AG10803 (cell line): ENCODE measurements at regions not wholly inside any gene's neighbourhood (a gene's known extent, or its start where the extent isn't known, plus 50 kb on each side); places are given as distances from the start of the nearest gene placed in this dataset.
"Not testable (repeated sequence)": the region's sequence is repeated elsewhere in the genome, so short reads cannot be mapped to it uniquely, and the experiment has no call there.

ENCODE experiments used
- DNase-seq: peaks from one replicate; pipeline ENCODE4 v3.0.0; 2010; ENCODE audit warnings: low read depth
- H3K4me3 ChIP-seq: 2 replicates; pipeline ENCODE4 v1.5.1; 2011; ENCODE audit warnings: mild to moderate bottlenecking, low read length, control low read depth
- TF ChIP-seq, protein P1 (sequence below): conservative IDR thresholded peaks from 2 replicates; pipeline ENCODE4 v1.5.1; 2011; ENCODE audit warnings: mild to moderate bottlenecking, low read length, control low read depth, inconsistent platforms

DNA sequence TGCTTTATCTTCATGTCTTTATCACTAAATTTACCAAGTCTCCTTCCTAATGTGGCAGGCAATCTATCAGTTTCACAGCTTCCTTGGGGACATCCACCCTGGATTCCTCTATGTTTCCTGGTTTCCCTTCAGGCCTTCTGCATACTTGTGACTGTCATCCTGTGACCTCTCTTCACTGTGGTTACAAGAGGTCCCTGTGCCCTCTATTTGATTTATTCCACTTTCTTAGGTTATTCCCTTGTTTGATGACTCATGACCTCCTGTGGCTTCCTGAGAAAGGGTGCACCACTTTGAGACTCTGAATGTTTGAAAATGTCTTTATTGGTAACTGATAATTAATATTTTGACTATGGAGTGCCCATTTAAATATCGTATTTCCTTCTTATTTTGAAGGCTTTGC, 60.5 kb upstream of the KY start:
- no peak overlapping the region for H3K4me3 ChIP-seq
- DNase-seq: peak; percentile 30
- TF ChIP-seq, protein P1, sequence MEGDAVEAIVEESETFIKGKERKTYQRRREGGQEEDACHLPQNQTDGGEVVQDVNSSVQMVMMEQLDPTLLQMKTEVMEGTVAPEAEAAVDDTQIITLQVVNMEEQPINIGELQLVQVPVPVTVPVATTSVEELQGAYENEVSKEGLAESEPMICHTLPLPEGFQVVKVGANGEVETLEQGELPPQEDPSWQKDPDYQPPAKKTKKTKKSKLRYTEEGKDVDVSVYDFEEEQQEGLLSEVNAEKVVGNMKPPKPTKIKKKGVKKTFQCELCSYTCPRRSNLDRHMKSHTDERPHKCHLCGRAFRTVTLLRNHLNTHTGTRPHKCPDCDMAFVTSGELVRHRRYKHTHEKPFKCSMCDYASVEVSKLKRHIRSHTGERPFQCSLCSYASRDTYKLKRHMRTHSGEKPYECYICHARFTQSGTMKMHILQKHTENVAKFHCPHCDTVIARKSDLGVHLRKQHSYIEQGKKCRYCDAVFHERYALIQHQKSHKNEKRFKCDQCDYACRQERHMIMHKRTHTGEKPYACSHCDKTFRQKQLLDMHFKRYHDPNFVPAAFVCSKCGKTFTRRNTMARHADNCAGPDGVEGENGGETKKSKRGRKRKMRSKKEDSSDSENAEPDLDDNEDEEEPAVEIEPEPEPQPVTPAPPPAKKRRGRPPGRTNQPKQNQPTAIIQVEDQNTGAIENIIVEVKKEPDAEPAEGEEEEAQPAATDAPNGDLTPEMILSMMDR: no peak

DNA sequence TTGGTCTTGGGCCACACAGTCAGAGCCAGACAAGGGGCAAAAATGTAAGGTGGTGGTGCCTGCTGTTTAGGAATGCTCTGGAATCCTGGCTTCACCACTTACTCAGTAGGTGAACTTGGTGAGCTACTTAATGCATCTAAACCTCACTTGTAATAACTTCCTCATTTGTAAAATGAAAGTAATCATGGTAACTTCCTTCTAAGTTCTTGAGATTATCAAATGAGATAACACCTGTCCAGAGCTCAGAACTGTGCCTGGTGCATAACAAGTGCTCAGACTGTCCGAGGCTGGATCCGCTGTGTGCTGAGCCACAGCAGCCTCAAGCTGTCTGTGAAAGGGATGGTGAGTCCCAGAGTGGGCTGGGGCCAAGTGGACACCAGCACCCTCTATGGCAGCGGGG, 62.8 kb upstream of the KY start:
- DNase-seq: no peak
- no peak overlapping the region for H3K4me3 ChIP-seq
- TF ChIP-seq, protein P1: no peak

DNA sequence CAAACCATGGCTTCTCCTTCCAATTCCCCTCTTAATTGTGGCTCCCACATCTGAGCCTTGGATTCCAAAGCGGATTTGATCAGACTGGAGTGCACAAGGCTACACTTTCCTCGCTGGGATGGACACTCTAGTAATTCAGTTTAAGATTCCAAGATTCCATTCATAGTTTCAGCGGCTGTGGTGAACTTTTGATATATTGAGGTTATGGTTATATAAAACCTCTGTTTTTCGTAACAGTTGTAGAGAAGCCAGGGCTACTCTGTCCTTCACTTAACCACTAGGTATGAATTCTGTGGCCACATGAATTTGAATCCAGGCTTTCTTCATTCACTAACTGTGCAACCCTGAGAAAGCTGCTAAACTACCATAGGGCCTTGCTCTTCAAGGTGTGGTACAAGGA, 67.9 kb upstream of the KY start:
- no peak overlapping the region for H3K4me3 ChIP-seq
- DNase-seq: peak; percentile 81
- TF ChIP-seq, protein P1: no peak

DNA sequence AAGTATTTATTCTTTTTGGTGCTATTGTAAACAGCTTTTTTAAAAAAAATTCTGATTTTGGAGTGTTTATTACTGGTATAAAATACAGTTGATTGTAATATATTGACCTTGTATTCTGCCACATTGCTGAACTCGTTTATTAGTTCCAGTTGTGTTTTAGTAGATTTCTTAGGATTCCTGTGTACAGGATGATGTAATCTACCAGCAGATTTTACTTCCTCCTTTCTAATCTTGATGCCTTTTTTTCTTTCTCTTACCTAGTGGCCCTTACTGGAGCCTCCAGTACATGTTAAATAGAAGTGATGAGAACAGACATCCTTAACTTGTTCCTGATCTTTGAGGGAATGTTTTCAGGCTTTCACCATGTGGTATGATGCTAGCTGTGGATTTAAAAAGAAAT, 70.4 kb upstream of the KY start:
- DNase-seq: peak; percentile 39
- no peak overlapping the region for H3K4me3 ChIP-seq
- TF ChIP-seq, protein P1: no peak

DNA sequence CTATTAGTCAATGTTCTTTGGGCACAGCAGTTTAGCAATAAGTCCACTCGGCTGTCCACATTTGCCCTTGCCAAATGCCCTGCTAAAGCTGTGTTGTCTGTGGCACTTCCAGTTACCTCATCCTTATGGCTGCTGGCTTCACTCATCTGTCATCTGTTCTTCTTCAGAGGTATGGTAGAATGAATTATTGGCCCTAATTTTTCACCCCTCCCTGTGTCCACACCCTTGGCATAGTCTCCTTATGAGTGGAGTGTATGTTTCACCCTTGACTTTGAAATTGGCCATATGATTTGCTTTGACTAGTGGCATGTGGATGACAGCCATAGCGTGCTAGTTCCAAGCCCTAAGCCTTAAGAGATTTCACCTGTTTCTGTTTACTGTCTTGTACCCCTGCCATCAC, 72.1 kb upstream of the EPHB1 start:
- TF ChIP-seq, protein P1: no peak
- H3K4me3 ChIP-seq: no peak overlapping the region

DNA sequence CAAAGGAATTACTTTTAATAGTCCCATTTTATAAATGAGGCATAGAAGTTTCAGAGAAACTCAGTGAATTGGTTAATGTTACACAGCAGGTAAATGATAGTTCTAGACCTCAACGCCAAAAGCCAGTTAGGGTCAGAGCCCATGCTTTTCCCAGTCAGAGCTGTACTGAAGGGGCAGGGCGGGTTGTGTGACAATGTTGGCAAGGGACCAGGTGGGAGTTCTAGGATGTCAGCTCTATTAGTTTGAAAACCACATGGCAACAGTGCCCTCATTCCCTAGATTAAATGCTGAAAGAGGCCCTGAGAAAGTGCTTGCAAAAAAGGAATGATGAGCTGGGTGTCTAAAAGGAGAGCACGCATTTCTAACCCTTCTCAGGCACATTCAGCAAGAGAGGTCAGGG, 65.4 kb upstream of the EPHB1 start:
- TF ChIP-seq, protein P1: no peak
- no peak overlapping the region for H3K4me3 ChIP-seq
- no peak for DNase-seq

More for the DNA sequence above, 72.1 kb upstream of the EPHB1 start:
- peak; percentile 38 for DNase-seq

DNA sequence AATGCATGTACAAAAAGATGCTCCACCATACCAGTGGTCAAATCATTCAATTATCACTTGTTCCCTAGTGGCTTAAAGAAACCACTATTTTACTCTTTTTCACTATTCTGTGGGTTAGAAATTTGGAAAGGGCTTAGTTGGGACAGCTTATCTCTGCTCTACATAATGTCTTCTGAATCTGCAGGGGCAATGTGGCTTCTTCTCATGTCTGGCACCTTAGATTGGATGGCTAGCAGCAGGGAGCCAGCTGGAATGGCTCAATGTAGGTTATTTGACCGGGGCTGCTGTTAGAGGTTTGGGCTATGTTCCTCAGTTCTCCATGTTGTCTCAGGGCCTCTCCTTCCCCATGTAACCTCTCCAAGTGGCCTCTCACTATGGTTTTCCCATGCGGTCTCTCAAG, 57.5 kb upstream of the EPHB1 start:
- H3K4me3 ChIP-seq: no peak overlapping the region
- no peak for DNase-seq
- TF ChIP-seq, protein P1: no peak

DNA sequence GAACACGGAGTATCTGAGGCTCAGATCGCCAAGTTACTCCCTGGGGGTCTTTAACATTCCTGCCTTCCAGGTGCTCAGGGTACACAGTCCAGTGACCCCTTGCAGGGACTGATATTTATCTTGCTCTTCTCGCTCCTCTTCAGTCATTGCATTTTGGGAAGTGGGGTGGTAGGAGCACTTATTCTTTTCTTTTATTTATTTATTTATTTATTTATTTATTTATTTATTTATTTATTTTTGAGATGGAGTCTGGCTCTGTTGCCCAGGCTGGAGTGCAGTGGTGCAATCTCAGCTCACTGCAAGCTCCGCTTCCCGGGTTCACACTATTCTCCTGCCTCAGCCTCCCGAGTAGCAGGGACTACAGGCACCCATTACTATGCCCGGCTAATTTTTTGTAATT, 55.0 kb upstream of the EPHB1 start:
- DNase-seq: not testable (repeated sequence)

More for the DNA sequence above, 55.0 kb upstream of the EPHB1 start:
- H3K4me3 ChIP-seq: not testable (repeated sequence)
